ENCODE measurements at regions not wholly inside any gene's neighbourhood (a gene's known extent, or its start where the extent isn't known, plus 50 kb on each side); places are given as distances from the start of the nearest gene placed in this dataset.

DNA sequence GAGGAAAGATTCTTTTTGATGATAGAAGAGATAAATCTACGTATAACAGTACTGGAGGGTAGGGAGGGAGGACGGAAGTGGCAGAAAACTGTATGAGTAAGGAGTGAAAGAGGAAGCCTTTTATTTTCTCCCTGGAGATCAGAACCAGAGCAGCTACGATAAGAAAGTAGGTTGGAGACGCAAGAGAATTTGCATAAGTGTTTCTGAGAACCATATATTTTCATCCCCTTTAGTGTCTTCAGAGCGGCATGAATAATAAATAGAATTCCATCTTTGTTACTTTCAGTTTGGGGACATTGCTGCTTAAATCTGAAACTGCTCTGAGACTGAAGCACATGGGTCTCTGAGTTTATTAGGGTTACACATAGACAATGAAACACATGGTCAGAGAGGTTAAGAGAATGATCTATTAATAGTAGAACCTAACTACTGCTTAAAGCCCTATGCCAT lies 230.2 kb upstream of the TNP1 start:
- H3K27ac ChIP-seq, result no peak overlapping the region
- peak overlapping the region; percentile 45 for H3K4me3 ChIP-seq
- TF ChIP-seq, protein P1, sequence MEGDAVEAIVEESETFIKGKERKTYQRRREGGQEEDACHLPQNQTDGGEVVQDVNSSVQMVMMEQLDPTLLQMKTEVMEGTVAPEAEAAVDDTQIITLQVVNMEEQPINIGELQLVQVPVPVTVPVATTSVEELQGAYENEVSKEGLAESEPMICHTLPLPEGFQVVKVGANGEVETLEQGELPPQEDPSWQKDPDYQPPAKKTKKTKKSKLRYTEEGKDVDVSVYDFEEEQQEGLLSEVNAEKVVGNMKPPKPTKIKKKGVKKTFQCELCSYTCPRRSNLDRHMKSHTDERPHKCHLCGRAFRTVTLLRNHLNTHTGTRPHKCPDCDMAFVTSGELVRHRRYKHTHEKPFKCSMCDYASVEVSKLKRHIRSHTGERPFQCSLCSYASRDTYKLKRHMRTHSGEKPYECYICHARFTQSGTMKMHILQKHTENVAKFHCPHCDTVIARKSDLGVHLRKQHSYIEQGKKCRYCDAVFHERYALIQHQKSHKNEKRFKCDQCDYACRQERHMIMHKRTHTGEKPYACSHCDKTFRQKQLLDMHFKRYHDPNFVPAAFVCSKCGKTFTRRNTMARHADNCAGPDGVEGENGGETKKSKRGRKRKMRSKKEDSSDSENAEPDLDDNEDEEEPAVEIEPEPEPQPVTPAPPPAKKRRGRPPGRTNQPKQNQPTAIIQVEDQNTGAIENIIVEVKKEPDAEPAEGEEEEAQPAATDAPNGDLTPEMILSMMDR (IDR thresholded peaks at IDR 0.05), result no peak
- DNase-seq (ENCODE audit: low spot score), result no peak

DNA sequence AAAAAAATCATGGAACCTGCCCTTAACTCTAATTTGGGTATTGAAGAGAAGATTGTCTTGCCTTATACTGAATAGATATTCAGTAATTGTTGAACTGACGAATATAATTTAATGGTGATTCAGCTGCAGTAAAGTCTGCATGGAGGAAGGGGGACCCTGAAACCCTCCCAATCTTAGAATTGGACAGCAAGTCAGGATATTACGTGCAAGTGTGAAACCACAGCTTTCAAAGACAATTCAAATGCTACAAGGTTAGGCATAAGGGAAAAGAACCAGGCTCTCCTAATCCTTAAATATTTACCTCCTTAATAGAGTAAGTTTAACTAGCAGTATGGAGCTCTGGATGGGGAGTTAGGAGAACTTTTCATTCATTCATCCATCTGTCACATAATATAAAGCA lies 226.9 kb upstream of the TNP1 start:
- Histone ChIP-seq H3K4me3 (no peak overlapping the region), H3K27ac (no peak overlapping the region)
- DNase-seq (ENCODE audit: low spot score), result no peak
- TF ChIP-seq, protein P1 (IDR thresholded peaks at IDR 0.05), result no peak

DNA sequence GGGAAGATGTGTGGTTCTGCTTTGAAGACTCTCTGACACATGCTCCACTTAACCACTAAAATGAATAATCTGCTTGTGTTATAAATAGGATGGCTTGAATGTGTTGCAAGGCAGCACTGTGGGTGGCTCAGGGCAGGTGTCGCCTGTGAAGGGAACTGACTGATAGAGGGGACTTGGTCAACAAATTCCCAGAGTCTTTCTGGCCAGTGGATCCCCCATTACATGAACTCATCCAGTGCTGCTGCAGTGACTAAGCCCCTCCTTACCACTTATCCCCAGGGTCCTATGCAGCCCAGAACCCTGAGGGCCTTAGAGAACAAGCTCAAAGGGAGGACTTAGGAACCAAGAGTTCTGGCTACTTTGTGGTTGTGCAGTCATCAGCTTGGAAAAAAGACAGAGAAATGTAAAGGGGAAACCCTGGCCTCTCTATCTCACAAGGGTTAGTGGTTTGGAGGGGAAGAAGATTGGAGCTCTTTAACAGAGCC lies 226.2 kb upstream of the TNP1 start:
- Histone ChIP-seq H3K4me3 (no peak overlapping the region), H3K27ac (no peak overlapping the region)
- TF ChIP-seq, protein P1 (IDR thresholded peaks at IDR 0.05), result no peak
- DNase-seq (ENCODE audit: low spot score), result no peak

DNA sequence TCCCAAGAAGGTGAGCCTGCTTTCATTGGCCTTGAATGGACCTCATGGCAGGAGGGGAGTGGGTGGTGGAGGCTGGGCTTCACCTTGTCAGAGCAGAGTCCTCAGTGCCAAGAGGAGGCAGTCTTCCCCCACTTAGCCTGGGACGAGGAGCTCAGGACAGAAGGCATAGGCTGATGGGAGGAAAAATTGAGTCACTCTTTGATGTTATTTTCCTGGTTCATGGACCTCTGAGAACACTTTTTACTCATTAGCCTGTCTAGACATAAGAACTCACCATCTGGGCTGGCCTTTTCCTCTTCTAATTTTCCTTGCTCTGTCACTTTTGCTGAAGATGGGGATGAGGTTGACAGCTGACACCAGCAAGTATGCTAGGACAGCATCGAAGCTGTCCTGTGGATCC lies 225.7 kb upstream of the TNP1 start:
- TF ChIP-seq, protein P1 (IDR thresholded peaks at IDR 0.05), result no peak
- H3K4me3 ChIP-seq, result no peak overlapping the region
- no peak overlapping the region for H3K27ac ChIP-seq
- no peak for DNase-seq (ENCODE audit: low spot score)

DNA sequence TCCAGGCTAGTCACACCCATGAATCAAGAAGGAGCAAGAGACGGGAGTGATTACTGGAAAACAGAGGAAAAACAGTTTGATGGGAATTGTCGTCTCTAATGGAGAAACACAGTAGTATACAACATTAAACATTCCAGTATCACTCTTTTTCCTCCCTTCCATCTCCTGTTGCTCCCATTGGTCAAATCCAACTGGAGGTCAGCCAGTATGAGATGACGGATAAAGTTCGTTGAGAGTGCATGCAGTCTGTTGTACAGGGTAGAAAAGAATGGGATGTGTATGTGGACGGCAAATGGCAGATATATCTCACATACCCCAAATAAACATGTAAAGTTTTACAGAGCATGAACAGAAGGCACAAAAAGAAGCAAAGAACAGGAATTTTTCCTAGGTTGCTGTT lies 221.9 kb upstream of the TNP1 start:
- TF ChIP-seq, protein P1 (IDR thresholded peaks at IDR 0.05), result no peak
- no peak for DNase-seq (ENCODE audit: low spot score)
- Histone ChIP-seq H3K4me3 (no peak overlapping the region), H3K27ac (no peak overlapping the region)

DNA sequence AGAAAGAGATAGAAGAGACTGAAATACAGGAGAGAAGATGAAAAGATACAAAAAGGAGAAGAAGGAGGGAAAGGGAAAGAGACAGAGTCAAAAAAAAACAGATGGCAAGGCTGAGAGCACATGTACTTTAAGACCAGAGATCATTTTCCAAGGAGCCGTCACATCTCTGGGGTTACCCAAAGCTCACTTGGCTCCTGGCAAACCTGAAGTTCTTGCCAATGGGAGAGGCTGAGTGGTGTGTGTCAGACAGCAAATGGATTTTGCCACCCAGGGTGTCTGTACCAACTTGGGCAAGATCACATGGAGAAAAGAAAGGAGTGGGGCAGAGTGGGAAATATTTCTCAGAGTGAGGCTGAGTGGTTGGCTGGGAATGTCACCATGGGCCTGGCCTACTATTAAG lies 219.3 kb upstream of the TNP1 start:
- TF ChIP-seq, protein P1 (IDR thresholded peaks at IDR 0.05), result no peak
- no peak overlapping the region for H3K27ac ChIP-seq
- no peak for DNase-seq (ENCODE audit: low spot score)
- H3K4me3 ChIP-seq, result no peak overlapping the region

DNA sequence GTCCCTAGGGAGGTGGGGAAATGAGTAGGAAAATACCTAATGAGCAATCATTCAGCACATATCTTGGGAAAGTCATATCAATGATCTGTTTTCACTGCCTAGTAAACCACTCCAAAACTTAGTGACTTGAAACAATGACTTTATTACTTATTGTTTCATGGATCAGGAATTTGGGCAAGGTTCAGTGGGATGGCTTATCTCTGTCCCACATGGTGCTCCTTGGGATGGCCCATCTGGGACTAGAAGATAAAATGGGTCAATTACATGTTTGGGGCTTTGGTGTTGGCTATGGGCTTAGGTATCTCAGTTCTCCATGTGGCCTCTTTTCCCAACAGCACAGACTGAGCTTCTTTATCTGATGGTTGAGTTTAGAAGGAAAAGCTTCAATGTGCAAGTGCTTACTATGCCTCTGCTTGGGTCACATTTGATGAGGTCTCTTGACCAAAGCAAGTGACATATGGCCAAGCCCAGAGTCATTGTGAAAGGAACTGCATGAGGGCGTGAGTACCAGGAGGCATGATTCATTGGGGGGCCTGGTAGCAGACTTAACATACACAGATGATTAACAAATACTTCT lies 218.1 kb upstream of the TNP1 start:
- TF ChIP-seq, protein P1 (IDR thresholded peaks at IDR 0.05), result no peak
- no peak for DNase-seq (ENCODE audit: low spot score)
- Histone ChIP-seq H3K4me3 (no peak overlapping the region), H3K27ac (no peak overlapping the region)

Measured in coronary artery (tissue), 2 donors.